ENCODE measurements at regions not wholly inside any gene's neighbourhood (a gene's known extent, or its start where the extent isn't known, plus 50 kb on each side); places are given as distances from the start of the nearest gene placed in this dataset.

- Histone ChIP-seq H3K27me3 (no peaks in the 10 kb centered on the region), H3K36me3 (no peaks in the 10 kb centered on the region), H3K9me3 (no peaks in the 10 kb centered on the region), H3K4me1 (no peaks in the 10 kb centered on the region), H3K4me3 (ENCODE audit: low read depth, low read length) (no peak overlapping the region)
- TF ChIP-seq CTCF (IDR thresholded peaks at IDR 0.05; ENCODE audit: low read depth, low read length), result no peak
- DNase-seq, result no peak
Observed at GRCh38 chr2:126449677-126450076, 206.3 kb upstream of the GYPC start.

- Histone ChIP-seq H3K4me1 (no peaks in the 10 kb centered on the region), H3K27me3 (no peaks in the 10 kb centered on the region), H3K36me3 (no peaks in the 10 kb centered on the region), H3K4me3 (ENCODE audit: low read depth, low read length) (no peak overlapping the region), H3K9me3 (no peaks in the 10 kb centered on the region)
- DNase-seq, result no peak
- TF ChIP-seq CTCF (IDR thresholded peaks at IDR 0.05; ENCODE audit: low read depth, low read length), result no peak
Observed at GRCh38 chr2:126463892-126464674, 191.9 kb upstream of the GYPC start.

GRCh38 chr2:126467367-126468054, 188.4 kb upstream of the GYPC start:
- Histone ChIP-seq H3K9me3 (no peaks in the 10 kb centered on the region), H3K4me3 (ENCODE audit: low read depth, low read length) (no peak overlapping the region), H3K36me3 (no peaks in the 10 kb centered on the region), H3K4me1 (no peaks in the 10 kb centered on the region), H3K27me3 (no peaks in the 10 kb centered on the region)
- TF ChIP-seq CTCF (IDR thresholded peaks at IDR 0.05; ENCODE audit: low read depth, low read length), result no peak
- no peak for DNase-seq

- no peak for TF ChIP-seq CTCF (IDR thresholded peaks at IDR 0.05; ENCODE audit: low read depth, low read length)
- Histone ChIP-seq H3K27me3 (no peaks in the 10 kb centered on the region), H3K4me3 (ENCODE audit: low read depth, low read length) (no peak overlapping the region), H3K9me3 (no peaks in the 10 kb centered on the region), H3K4me1 (no peaks in the 10 kb centered on the region), H3K36me3 (no peaks in the 10 kb centered on the region)
- DNase-seq, result no peak
Observed at GRCh38 chr2:126475031-126475430, 180.9 kb upstream of the GYPC start.

GRCh38 chr2:126476691-126477090, 179.3 kb upstream of the GYPC start:
- Histone ChIP-seq H3K27me3 (no peaks in the 10 kb centered on the region), H3K4me3 (ENCODE audit: low read depth, low read length) (no peak overlapping the region), H3K36me3 (no peaks in the 10 kb centered on the region), H3K4me1 (no peaks in the 10 kb centered on the region), H3K9me3 (no peaks in the 10 kb centered on the region)
- DNase-seq, result no peak
- TF ChIP-seq CTCF (IDR thresholded peaks at IDR 0.05; ENCODE audit: low read depth, low read length), result no peak

GRCh38 chr2:126480033-126480432, 175.9 kb upstream of the GYPC start:
- H3K9me3 ChIP-seq, result no peaks in the 10 kb centered on the region
- no peak overlapping the region for H3K4me3 ChIP-seq (ENCODE audit: low read depth, low read length)
- H3K27me3 ChIP-seq, result no peaks in the 10 kb centered on the region
- no peaks in the 10 kb centered on the region for H3K36me3 ChIP-seq
- DNase-seq, result no peak
- TF ChIP-seq CTCF (IDR thresholded peaks at IDR 0.05; ENCODE audit: low read depth, low read length), result no peak
- no peaks in the 10 kb centered on the region for H3K4me1 ChIP-seq
